ENCODE measurements at regions not wholly inside any gene's neighbourhood (a gene's known extent, or its start where the extent isn't known, plus 50 kb on each side); places are given as distances from the start of the nearest gene placed in this dataset.

DNA sequence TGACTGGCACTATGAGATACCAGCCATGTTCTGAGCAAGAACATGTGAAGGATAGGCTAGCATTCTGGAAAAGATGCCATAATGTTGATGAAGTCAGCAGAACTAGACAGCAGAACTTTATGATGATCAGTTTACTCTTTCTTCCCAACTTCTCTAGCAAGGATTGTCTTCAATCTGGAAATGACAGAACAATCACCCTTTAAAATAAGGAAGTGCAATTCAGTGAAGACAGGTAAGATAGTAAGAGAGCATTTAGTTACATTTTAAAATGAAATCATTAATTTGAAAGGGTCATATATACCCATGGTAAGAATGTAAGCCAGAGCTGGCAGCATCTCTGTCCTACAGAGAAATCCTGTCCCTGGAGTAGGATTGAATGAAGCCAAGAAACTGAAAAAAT lies 66.0 kb upstream of the C12orf71 start (continued):
- TF ChIP-seq, protein P1, sequence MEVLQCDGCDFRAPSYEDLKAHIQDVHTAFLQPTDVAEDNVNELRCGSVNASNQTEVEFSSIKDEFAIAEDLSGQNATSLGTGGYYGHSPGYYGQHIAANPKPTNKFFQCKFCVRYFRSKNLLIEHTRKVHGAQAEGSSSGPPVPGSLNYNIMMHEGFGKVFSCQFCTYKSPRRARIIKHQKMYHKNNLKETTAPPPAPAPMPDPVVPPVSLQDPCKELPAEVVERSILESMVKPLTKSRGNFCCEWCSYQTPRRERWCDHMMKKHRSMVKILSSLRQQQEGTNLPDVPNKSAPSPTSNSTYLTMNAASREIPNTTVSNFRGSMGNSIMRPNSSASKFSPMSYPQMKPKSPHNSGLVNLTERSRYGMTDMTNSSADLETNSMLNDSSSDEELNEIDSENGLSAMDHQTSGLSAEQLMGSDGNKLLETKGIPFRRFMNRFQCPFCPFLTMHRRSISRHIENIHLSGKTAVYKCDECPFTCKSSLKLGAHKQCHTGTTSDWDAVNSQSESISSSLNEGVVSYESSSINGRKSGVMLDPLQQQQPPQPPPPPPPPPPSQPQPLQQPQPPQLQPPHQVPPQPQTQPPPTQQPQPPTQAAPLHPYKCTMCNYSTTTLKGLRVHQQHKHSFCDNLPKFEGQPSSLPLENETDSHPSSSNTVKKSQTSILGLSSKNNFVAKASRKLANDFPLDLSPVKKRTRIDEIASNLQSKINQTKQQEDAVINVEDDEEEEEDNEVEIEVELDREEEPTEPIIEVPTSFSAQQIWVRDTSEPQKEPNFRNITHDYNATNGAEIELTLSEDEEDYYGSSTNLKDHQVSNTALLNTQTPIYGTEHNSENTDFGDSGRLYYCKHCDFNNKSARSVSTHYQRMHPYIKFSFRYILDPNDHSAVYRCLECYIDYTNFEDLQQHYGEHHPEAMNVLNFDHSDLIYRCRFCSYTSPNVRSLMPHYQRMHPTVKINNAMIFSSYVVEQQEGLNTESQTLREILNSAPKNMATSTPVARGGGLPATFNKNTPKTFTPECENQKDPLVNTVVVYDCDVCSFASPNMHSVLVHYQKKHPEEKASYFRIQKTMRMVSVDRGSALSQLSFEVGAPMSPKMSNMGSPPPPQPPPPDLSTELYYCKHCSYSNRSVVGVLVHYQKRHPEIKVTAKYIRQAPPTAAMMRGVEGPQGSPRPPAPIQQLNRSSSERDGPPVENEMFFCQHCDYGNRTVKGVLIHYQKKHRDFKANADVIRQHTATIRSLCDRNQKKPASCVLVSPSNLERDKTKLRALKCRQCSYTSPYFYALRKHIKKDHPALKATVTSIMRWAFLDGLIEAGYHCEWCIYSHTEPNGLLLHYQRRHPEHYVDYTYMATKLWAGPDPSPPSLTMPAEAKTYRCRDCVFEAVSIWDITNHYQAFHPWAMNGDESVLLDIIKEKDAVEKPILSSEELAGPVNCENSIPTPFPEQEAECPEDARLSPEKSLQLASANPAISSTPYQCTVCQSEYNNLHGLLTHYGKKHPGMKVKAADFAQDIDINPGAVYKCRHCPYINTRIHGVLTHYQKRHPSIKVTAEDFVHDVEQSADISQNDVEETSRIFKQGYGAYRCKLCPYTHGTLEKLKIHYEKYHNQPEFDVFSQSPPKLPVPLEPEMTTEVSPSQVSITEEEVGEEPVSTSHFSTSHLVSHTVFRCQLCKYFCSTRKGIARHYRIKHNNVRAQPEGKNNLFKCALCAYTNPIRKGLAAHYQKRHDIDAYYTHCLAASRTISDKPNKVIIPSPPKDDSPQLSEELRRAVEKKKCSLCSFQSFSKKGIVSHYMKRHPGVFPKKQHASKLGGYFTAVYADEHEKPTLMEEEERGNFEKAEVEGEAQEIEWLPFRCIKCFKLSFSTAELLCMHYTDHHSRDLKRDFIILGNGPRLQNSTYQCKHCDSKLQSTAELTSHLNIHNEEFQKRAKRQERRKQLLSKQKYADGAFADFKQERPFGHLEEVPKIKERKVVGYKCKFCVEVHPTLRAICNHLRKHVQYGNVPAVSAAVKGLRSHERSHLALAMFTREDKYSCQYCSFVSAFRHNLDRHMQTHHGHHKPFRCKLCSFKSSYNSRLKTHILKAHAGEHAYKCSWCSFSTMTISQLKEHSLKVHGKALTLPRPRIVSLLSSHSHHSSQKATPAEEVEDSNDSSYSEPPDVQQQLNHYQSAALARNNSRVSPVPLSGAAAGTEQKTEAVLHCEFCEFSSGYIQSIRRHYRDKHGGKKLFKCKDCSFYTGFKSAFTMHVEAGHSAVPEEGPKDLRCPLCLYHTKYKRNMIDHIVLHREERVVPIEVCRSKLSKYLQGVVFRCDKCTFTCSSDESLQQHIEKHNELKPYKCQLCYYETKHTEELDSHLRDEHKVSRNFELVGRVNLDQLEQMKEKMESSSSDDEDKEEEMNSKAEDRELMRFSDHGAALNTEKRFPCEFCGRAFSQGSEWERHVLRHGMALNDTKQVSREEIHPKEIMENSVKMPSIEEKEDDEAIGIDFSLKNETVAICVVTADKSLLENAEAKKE (CRISPR knock-in tag; IDR thresholded peaks at IDR 0.05) = no peak
- no peak for TF ChIP-seq ZNF331 (CRISPR knock-in tag; IDR thresholded peaks at IDR 0.05; ENCODE audit: low read depth)

DNA sequence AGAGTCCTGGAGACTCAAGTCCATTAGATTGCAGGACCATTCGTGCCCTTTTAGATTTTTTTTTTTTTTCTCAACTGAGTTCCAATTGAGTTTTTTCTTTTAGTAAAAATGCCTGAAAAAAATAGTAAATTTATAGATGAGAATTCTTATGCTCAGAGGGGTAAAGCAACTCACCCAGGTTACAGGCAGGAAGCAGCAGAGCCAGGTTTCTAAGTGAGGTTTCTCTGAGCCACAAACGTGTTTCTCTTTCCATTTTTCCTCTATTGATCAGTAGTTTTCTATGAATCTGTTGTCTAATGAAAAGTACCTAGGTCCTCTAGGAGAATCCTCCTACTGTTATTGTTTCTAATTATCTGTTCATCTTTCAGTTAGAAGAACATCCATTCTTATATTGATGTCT lies 66.4 kb upstream of the C12orf71 start:
- no peaks in the 10 kb centered on the region for H3K79me2 ChIP-seq (replicated peaks; ENCODE audit: insufficient read depth)
- H3K4me3 Mint-ChIP-seq = no peak overlapping the region
- H3K4me1 Mint-ChIP-seq = peaks cover 17% of the 10 kb centered on the region
- H3K27ac Mint-ChIP-seq = no peak overlapping the region
- no peak overlapping the region for H3K4me3 ChIP-seq
- peak overlapping the region; percentile 35; the same call in 1 of the 2 replicates for H2AFZ ChIP-seq
- no peak overlapping the region for H3K4me2 ChIP-seq
- H3K27ac ChIP-seq (ENCODE audit: low read depth) = no peak overlapping the region
- peaks cover 3% of the 10 kb centered on the region for H3K27me3 Mint-ChIP-seq (ENCODE audit: insufficient read depth, low read depth, poor library complexity)
- H3K36me3 ChIP-seq (ENCODE audit: insufficient read depth) = no peaks in the 10 kb centered on the region
- no peaks in the 10 kb centered on the region for H3F3A ChIP-seq (replicated peaks; ENCODE audit: low read depth)
- no peaks in the 10 kb centered on the region for H3K9me2 ChIP-seq (ENCODE audit: insufficient read depth)
- H3K9me3 Mint-ChIP-seq = no peaks in the 10 kb centered on the region
- DNase-seq (ENCODE audit: low spot score) (no peak), ATAC-seq (no peak)
- peaks cover 15% of the 10 kb centered on the region for H3K4me1 ChIP-seq (ENCODE audit: insufficient read depth)
- H4K20me1 ChIP-seq (replicated peaks; ENCODE audit: insufficient read depth) = no peaks in the 10 kb centered on the region
- H3K36me3 Mint-ChIP-seq (ENCODE audit: low read depth) = no peaks in the 10 kb centered on the region
- no peaks in the 10 kb centered on the region for H3K27me3 ChIP-seq (ENCODE audit: insufficient read depth)
- TF ChIP-seq STAT1 (IDR thresholded peaks at IDR 0.05; ENCODE audit: unreplicated experiment) (no peak), POLR2AphosphoS5 (IDR thresholded peaks at IDR 0.05; ENCODE audit: low read depth) (no peak), ZNF114 (CRISPR knock-in tag; IDR thresholded peaks at IDR 0.05) (no peak), EZH2phosphoT487 (IDR thresholded peaks at IDR 0.05; ENCODE audit: unreplicated experiment) (no peak)
- TF ChIP-seq, protein P1 (CRISPR knock-in tag; IDR thresholded peaks at IDR 0.05) = no peak
- TF ChIP-seq, protein P2, sequence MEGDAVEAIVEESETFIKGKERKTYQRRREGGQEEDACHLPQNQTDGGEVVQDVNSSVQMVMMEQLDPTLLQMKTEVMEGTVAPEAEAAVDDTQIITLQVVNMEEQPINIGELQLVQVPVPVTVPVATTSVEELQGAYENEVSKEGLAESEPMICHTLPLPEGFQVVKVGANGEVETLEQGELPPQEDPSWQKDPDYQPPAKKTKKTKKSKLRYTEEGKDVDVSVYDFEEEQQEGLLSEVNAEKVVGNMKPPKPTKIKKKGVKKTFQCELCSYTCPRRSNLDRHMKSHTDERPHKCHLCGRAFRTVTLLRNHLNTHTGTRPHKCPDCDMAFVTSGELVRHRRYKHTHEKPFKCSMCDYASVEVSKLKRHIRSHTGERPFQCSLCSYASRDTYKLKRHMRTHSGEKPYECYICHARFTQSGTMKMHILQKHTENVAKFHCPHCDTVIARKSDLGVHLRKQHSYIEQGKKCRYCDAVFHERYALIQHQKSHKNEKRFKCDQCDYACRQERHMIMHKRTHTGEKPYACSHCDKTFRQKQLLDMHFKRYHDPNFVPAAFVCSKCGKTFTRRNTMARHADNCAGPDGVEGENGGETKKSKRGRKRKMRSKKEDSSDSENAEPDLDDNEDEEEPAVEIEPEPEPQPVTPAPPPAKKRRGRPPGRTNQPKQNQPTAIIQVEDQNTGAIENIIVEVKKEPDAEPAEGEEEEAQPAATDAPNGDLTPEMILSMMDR (conservative IDR thresholded peaks at IDR 0.05; ENCODE audit: low read depth in 2 of 2) = no peak
